ENCODE measurements at regions not wholly inside any gene's neighbourhood (a gene's known extent, or its start where the extent isn't known, plus 50 kb on each side); places are given as distances from the start of the nearest gene placed in this dataset.

GRCh38 chr18:40055262-40055661 is 1899.8 kb upstream of the PIK3C3 start:
- peak; percentile 9 for DNase-seq (ENCODE audit: unreplicated experiment)
- H3K4me3 Mint-ChIP-seq (ENCODE audit: unreplicated experiment): no peak overlapping the region
- ChIA-PET CTCF (interaction anchor here (0.5 to 0.7 kb wide), 4 partner anchors 49 to 1323 kb away, joined by 3 read pairs; no protein-coding TSS in a partner anchor), POLR2A (no interaction called here)
- H3K4me1 Mint-ChIP-seq (ENCODE audit: insufficient read depth, unreplicated experiment): peaks cover 5% of the 10 kb centered on the region
- no peak for TF ChIP-seq CTCF (IDR thresholded peaks at IDR 0.05; ENCODE audit: unreplicated experiment)
- peaks cover 7% of the 10 kb centered on the region for H3K36me3 Mint-ChIP-seq (ENCODE audit: insufficient read depth, unreplicated experiment)
- no peaks in the 10 kb centered on the region for H3K9me3 Mint-ChIP-seq (ENCODE audit: unreplicated experiment)
- intact Hi-C loops (cut with micrococcal nuclease): no loop called here
- no peaks in the 10 kb centered on the region for H3K27me3 Mint-ChIP-seq (ENCODE audit: insufficient read depth, unreplicated experiment)
- H3K27ac Mint-ChIP-seq (ENCODE audit: low read depth, unreplicated experiment): no peak overlapping the region
- no TSS peak for BruUV-seq (replicated peaks)

- Mint-ChIP-seq H3K9me3 (ENCODE audit: unreplicated experiment) (no peaks in the 10 kb centered on the region), H3K27ac (ENCODE audit: low read depth, unreplicated experiment) (no peak overlapping the region), H3K27me3 (ENCODE audit: insufficient read depth, unreplicated experiment) (no peaks in the 10 kb centered on the region), H3K4me3 (ENCODE audit: unreplicated experiment) (no peak overlapping the region), H3K4me1 (ENCODE audit: insufficient read depth, unreplicated experiment) (no peaks in the 10 kb centered on the region), H3K36me3 (ENCODE audit: insufficient read depth, unreplicated experiment) (peaks cover 7% of the 10 kb centered on the region)
- no TSS peak for BruUV-seq (replicated peaks)
- ChIA-PET CTCF (no interaction called here), POLR2A (no interaction called here)
- no peak for DNase-seq (ENCODE audit: unreplicated experiment)
- TF ChIP-seq CTCF (IDR thresholded peaks at IDR 0.05; ENCODE audit: unreplicated experiment): no peak
- intact Hi-C loops (cut with micrococcal nuclease): no loop called here
Measured at GRCh38 chr18:40049716-40050115, 1905.3 kb upstream of the PIK3C3 start.

GRCh38 chr18:40048886-40049650 is 1906.0 kb upstream of the PIK3C3 start:
- H3K27me3 Mint-ChIP-seq (ENCODE audit: insufficient read depth, unreplicated experiment): no peaks in the 10 kb centered on the region
- H3K4me3 Mint-ChIP-seq (ENCODE audit: unreplicated experiment): no peak overlapping the region
- peaks cover 7% of the 10 kb centered on the region for H3K36me3 Mint-ChIP-seq (ENCODE audit: insufficient read depth, unreplicated experiment)
- H3K9me3 Mint-ChIP-seq (ENCODE audit: unreplicated experiment): no peaks in the 10 kb centered on the region
- TF ChIP-seq CTCF (IDR thresholded peaks at IDR 0.05; ENCODE audit: unreplicated experiment): no peak
- no peaks in the 10 kb centered on the region for H3K4me1 Mint-ChIP-seq (ENCODE audit: insufficient read depth, unreplicated experiment)
- ChIA-PET POLR2A (no interaction called here), CTCF (no interaction called here)
- no peak for DNase-seq (ENCODE audit: unreplicated experiment)
- intact Hi-C loops (cut with micrococcal nuclease): no loop called here
- no TSS peak for BruUV-seq (replicated peaks)
- no peak overlapping the region for H3K27ac Mint-ChIP-seq (ENCODE audit: low read depth, unreplicated experiment)

GRCh38 chr18:40048253-40048652 is 1906.8 kb upstream of the PIK3C3 start:
- no peak for TF ChIP-seq CTCF (IDR thresholded peaks at IDR 0.05; ENCODE audit: unreplicated experiment)
- H3K9me3 Mint-ChIP-seq (ENCODE audit: unreplicated experiment): no peaks in the 10 kb centered on the region
- H3K27me3 Mint-ChIP-seq (ENCODE audit: insufficient read depth, unreplicated experiment): no peaks in the 10 kb centered on the region
- no TSS peak for BruUV-seq (replicated peaks)
- intact Hi-C loops (cut with micrococcal nuclease): no loop called here
- H3K4me3 Mint-ChIP-seq (ENCODE audit: unreplicated experiment): no peak overlapping the region
- no peaks in the 10 kb centered on the region for H3K4me1 Mint-ChIP-seq (ENCODE audit: insufficient read depth, unreplicated experiment)
- CTCF ChIA-PET: no interaction called here
- POLR2A ChIA-PET: no interaction called here
- H3K36me3 Mint-ChIP-seq (ENCODE audit: insufficient read depth, unreplicated experiment): peaks cover 7% of the 10 kb centered on the region
- no peak overlapping the region for H3K27ac Mint-ChIP-seq (ENCODE audit: low read depth, unreplicated experiment)
- DNase-seq (ENCODE audit: unreplicated experiment): no peak

Measured in MCF 10A (cell line).